Neural cell (in vitro differentiated cells): ENCODE measurements at regions not wholly inside any gene's neighbourhood (a gene's known extent, or its start where the extent isn't known, plus 50 kb on each side); places are given as distances from the start of the nearest gene placed in this dataset.
"Not testable (repeated sequence)": the region's sequence is repeated elsewhere in the genome, so short reads cannot be mapped to it uniquely, and the experiment has no call there.

Experiments
- EP300 ChIP-seq: fragments of 450-650 bp; conservative IDR thresholded peaks from 2 replicates; pipeline ENCODE4 v1.6.1; 2014; ENCODE audit warnings: antibody characterized with exemption, mild to moderate bottlenecking, moderate library complexity; ENCODE audit not compliant: poor library complexity, severe bottlenecking
- EZH2 ChIP-seq: fragments of 200-600, 300-800 bp; shearing (Covaris generic), sonication (generic); IDR thresholded peaks from 2 replicates; pipeline ENCODE4 v1.6.1; 2014; ENCODE audit warnings: antibody characterized with exemption, low read length, borderline replicate concordance, mild to moderate bottlenecking; ENCODE audit not compliant: insufficient read depth, poor library complexity, severe bottlenecking
- POLR2AphosphoS5 ChIP-seq: IDR thresholded peaks from 2 replicates; pipeline ENCODE4 v1.6.1; 2012
- RAD21 ChIP-seq: fragments of 450-650 bp; conservative IDR thresholded peaks from 2 replicates; pipeline ENCODE4 v1.6.1; 2014; ENCODE audit warnings: antibody characterized with exemption, mild to moderate bottlenecking, moderate library complexity
- TAF1 ChIP-seq: IDR thresholded peaks from 2 replicates; pipeline ENCODE4 v1.6.1; 2012; ENCODE audit warnings: low read depth
- TF ChIP-seq, protein P1 (sequence below): fragments of 450-650 bp; IDR thresholded peaks from 2 replicates; pipeline ENCODE4 v1.5.1; 2014; ENCODE audit warnings: antibody characterized with exemption, mild to moderate bottlenecking, moderate library complexity; ENCODE audit not compliant: poor library complexity, severe bottlenecking
- TF ChIP-seq, protein P2 (sequence below): IDR thresholded peaks from 2 replicates; pipeline ENCODE4 v1.6.1; 2012; ENCODE audit warnings: borderline replicate concordance

DNA sequence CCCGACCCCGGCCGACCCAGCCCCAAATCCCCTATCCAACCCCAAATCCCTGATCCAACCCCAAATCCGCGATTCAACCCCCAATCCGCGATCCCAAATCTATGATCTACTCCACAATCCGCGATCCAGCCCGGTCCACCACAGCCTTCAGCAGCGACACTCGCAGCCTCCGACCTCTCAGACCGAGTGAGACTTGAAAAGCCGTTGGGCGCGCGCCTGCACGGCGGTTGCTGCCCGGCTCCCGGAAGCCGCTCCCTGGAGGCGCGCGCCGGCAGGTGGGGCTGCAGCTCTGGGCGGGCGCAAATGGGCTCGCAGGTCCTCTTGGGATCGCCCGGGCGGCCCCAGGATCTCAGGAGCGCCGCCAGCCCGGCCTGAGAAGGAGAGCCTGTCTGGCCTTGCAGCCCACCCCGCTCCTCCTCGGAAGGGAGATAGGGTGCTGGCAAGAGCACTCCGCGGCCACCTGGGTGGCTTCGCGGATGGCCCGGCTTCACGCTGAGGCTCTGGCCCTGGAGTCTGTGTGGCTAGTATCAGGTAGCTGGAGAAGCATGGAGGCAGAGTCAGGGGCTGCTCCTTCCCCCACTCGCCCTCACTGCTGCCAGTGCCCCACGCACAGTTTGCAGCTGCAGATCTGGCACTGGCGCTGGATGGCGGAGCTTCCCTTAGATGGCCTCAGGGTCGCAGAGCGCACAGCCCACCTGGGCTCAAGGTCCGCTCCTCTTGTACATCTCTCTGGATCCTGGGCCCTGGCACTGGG, 533.4 kb upstream of the DEFB115 start:
- not testable (repeated sequence) for TF ChIP-seq RAD21, EZH2, POLR2AphosphoS5, TAF1, EP300
- TF ChIP-seq, protein P1, sequence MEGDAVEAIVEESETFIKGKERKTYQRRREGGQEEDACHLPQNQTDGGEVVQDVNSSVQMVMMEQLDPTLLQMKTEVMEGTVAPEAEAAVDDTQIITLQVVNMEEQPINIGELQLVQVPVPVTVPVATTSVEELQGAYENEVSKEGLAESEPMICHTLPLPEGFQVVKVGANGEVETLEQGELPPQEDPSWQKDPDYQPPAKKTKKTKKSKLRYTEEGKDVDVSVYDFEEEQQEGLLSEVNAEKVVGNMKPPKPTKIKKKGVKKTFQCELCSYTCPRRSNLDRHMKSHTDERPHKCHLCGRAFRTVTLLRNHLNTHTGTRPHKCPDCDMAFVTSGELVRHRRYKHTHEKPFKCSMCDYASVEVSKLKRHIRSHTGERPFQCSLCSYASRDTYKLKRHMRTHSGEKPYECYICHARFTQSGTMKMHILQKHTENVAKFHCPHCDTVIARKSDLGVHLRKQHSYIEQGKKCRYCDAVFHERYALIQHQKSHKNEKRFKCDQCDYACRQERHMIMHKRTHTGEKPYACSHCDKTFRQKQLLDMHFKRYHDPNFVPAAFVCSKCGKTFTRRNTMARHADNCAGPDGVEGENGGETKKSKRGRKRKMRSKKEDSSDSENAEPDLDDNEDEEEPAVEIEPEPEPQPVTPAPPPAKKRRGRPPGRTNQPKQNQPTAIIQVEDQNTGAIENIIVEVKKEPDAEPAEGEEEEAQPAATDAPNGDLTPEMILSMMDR, result not testable (repeated sequence)
- TF ChIP-seq, protein P2, sequence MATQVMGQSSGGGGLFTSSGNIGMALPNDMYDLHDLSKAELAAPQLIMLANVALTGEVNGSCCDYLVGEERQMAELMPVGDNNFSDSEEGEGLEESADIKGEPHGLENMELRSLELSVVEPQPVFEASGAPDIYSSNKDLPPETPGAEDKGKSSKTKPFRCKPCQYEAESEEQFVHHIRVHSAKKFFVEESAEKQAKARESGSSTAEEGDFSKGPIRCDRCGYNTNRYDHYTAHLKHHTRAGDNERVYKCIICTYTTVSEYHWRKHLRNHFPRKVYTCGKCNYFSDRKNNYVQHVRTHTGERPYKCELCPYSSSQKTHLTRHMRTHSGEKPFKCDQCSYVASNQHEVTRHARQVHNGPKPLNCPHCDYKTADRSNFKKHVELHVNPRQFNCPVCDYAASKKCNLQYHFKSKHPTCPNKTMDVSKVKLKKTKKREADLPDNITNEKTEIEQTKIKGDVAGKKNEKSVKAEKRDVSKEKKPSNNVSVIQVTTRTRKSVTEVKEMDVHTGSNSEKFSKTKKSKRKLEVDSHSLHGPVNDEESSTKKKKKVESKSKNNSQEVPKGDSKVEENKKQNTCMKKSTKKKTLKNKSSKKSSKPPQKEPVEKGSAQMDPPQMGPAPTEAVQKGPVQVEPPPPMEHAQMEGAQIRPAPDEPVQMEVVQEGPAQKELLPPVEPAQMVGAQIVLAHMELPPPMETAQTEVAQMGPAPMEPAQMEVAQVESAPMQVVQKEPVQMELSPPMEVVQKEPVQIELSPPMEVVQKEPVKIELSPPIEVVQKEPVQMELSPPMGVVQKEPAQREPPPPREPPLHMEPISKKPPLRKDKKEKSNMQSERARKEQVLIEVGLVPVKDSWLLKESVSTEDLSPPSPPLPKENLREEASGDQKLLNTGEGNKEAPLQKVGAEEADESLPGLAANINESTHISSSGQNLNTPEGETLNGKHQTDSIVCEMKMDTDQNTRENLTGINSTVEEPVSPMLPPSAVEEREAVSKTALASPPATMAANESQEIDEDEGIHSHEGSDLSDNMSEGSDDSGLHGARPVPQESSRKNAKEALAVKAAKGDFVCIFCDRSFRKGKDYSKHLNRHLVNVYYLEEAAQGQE, result not testable (repeated sequence)
